ENCODE measurements at regions not wholly inside any gene's neighbourhood (a gene's known extent, or its start where the extent isn't known, plus 50 kb on each side); places are given as distances from the start of the nearest gene placed in this dataset.

DNA sequence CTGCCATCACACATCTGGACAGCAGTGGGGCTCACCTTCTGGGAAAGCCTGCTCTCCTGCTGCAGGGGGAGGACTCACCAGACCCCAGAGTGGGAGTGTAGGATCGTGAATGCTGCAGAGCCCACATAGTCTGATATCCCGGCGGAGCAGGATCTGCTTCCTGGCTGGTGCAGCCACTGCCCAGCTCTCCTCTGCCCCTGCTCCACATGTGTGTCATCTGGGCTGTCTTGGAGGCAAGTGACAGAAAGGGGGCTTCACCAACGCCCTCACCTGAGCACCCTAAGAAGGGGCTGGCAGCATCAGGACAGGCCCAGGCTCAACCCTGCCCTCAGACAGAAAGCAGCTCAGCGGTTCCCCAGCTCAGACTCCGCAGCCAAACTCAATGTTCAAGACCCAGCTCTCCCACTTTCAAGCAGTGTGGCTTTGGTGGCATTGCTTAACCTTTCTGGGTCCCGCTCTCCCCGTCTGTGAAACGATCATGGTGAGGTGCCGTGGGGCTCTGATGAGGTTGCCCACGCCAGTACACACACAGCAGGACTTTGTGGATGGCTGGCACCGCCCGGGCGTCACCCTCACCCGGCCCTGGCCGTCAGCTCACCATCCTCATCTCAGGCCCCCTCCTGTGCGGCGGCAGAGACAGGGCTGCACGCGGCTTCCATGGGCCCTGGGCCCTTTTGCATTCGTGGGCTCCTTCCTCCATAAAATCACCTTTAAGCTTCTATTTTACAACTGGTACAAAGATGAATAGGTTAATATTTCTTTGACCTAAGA lies 91.0 kb upstream of the SFSWAP start:
- 61% methylated on average over 4 of the region's 21 CpGs; no CpG with 5 or more reads in 1 of the 2 experiments for WGBS, 2 experiments (ENCODE audit: extremely low coverage in 2 of 2, insufficient read length in 1 of 2)
- no TSS peak for BruUV-seq (replicated peaks)
- no peak overlapping the region for H4K8ac ChIP-seq (ENCODE audit: low read depth in 2 of 2, low read length in 2 of 2)

More for the DNA sequence above, 91.0 kb upstream of the SFSWAP start:
- Histone ChIP-seq H2AK9ac (replicated peaks; ENCODE audit: low read depth, low read length, poor library complexity) (no peak overlapping the region), H2BK15ac (ENCODE audit: low read depth, low read length) (no peak overlapping the region), H3K9me3 (ENCODE audit: control insufficient read depth, insufficient read depth, low read length) (no peaks in the 10 kb centered on the region), H3K9me1 (ENCODE audit: insufficient read depth, low read length) (no peaks in the 10 kb centered on the region), H3K4ac (ENCODE audit: low read depth, low read length) (no peak overlapping the region), H3K36me3 (ENCODE audit: control insufficient read depth, insufficient read depth, low read length) (no peaks in the 10 kb centered on the region), H2BK5ac (ENCODE audit: low read depth, low read length, poor library complexity, severe bottlenecking) (no peak overlapping the region), H2AK5ac (ENCODE audit: low read depth, low read length) (no peak overlapping the region), H4K20me1 (ENCODE audit: insufficient read depth, low read length) (no peaks in the 10 kb centered on the region), H3K27ac (ENCODE audit: insufficient read depth, low read length) (no peak overlapping the region), H3K14ac (replicated peaks; ENCODE audit: low read depth, low read length) (no peak overlapping the region), H3K4me1 (ENCODE audit: control insufficient read depth, insufficient read depth, low read length) (no peaks in the 10 kb centered on the region), H3K27me3 (ENCODE audit: control insufficient read depth, insufficient read depth, low read length) (no peaks in the 10 kb centered on the region), H3K4me3 (ENCODE audit: insufficient read depth, low read depth, low read length) (no peak overlapping the region), H3K18ac (ENCODE audit: low read depth, low read length) (no peak overlapping the region), H3K4me2 (ENCODE audit: low read depth, low read length) (no peak overlapping the region), H3K79me1 (ENCODE audit: low read depth in 1 of 2, low read length in 2 of 2) (no peaks in the 10 kb centered on the region), H3K9ac (ENCODE audit: low read depth, low read length) (no peak overlapping the region), H3K23ac (ENCODE audit: low read depth, low read length) (no peak overlapping the region), H4K91ac (ENCODE audit: insufficient read depth, low read depth, low read length) (no peak overlapping the region), H3K56ac (ENCODE audit: extremely low read depth, insufficient read depth, low read length) (no peak overlapping the region), H2AFZ (replicated peaks; ENCODE audit: low read length, poor library complexity) (no peak overlapping the region), H2BK120ac (ENCODE audit: low read depth, low read length) (no peak overlapping the region), H2BK20ac (ENCODE audit: low read depth, low read length) (no peak overlapping the region), H4K5ac (ENCODE audit: low read depth, low read length) (no peak overlapping the region)
- ChIA-PET POLR2A (ENCODE audit: unreplicated experiment) (no interaction called here), CTCF (no interaction called here)
- intact Hi-C loops (cut with micrococcal nuclease) (no loop called here), in situ Hi-C loops (cut with MboI; ENCODE audit: low sequenced_read_pairs) (no loop called here), dilution Hi-C loops (cut with HindIII; ENCODE audit: low sequenced_read_pairs, unreplicated experiment) (no loop called here)
- no peak for DNase-seq
- ATAC-seq (ENCODE audit: low read depth) = no peak
- TF ChIP-seq NFE2L2 (IDR thresholded peaks at IDR 0.05; ENCODE audit: low read depth, low read length) (no peak), RFX5 (IDR thresholded peaks at IDR 0.05; ENCODE audit: low read depth, low read length) (no peak), MAZ (IDR thresholded peaks at IDR 0.05; ENCODE audit: borderline replicate concordance, low read depth, low read length) (no peak), BHLHE40 (IDR thresholded peaks at IDR 0.05; ENCODE audit: low read depth, low read length) (no peak), SMC3 (IDR thresholded peaks at IDR 0.05; ENCODE audit: low read depth, low read length) (no peak), MAFK (IDR thresholded peaks at IDR 0.05; ENCODE audit: low read depth, low read length) (no peak), CEBPB (IDR thresholded peaks at IDR 0.05; ENCODE audit: low read depth, low read length) (no peak), MXI1 (IDR thresholded peaks at IDR 0.05; ENCODE audit: borderline replicate concordance, low read depth, low read length) (no peak), POLR2A (IDR thresholded peaks at IDR 0.05; ENCODE audit: low read depth, low read length) (no peak), RCOR1 (IDR thresholded peaks at IDR 0.05; ENCODE audit: insufficient replicate concordance, low read length) (no peak), RAD21 (IDR thresholded peaks at IDR 0.05; ENCODE audit: low read length) (no peak)
- TF ChIP-seq, protein P1, sequence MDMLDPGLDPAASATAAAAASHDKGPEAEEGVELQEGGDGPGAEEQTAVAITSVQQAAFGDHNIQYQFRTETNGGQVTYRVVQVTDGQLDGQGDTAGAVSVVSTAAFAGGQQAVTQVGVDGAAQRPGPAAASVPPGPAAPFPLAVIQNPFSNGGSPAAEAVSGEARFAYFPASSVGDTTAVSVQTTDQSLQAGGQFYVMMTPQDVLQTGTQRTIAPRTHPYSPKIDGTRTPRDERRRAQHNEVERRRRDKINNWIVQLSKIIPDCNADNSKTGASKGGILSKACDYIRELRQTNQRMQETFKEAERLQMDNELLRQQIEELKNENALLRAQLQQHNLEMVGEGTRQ (IDR thresholded peaks at IDR 0.05; ENCODE audit: low read depth, low read length) = no peak
- TF ChIP-seq, protein P2, sequence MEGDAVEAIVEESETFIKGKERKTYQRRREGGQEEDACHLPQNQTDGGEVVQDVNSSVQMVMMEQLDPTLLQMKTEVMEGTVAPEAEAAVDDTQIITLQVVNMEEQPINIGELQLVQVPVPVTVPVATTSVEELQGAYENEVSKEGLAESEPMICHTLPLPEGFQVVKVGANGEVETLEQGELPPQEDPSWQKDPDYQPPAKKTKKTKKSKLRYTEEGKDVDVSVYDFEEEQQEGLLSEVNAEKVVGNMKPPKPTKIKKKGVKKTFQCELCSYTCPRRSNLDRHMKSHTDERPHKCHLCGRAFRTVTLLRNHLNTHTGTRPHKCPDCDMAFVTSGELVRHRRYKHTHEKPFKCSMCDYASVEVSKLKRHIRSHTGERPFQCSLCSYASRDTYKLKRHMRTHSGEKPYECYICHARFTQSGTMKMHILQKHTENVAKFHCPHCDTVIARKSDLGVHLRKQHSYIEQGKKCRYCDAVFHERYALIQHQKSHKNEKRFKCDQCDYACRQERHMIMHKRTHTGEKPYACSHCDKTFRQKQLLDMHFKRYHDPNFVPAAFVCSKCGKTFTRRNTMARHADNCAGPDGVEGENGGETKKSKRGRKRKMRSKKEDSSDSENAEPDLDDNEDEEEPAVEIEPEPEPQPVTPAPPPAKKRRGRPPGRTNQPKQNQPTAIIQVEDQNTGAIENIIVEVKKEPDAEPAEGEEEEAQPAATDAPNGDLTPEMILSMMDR (conservative IDR thresholded peaks at IDR 0.05; ENCODE audit: low read depth, low read length) = no peak

All from IMR-90 (cell line).